GM19455 (cell line): ENCODE measurements at regions not wholly inside any gene's neighbourhood (a gene's known extent, or its start where the extent isn't known, plus 50 kb on each side); places are given as distances from the start of the nearest gene placed in this dataset.
A peak's percentile ranks its signal among the peaks of the same experiment; 100 is the strongest.

Source experiments
- ATAC-seq: cut with Tn5 transposase; IDR thresholded peaks from one replicate; pipeline ENCODE4 v1.9.1; 2021; ENCODE audit not compliant: unreplicated experiment

DNA sequence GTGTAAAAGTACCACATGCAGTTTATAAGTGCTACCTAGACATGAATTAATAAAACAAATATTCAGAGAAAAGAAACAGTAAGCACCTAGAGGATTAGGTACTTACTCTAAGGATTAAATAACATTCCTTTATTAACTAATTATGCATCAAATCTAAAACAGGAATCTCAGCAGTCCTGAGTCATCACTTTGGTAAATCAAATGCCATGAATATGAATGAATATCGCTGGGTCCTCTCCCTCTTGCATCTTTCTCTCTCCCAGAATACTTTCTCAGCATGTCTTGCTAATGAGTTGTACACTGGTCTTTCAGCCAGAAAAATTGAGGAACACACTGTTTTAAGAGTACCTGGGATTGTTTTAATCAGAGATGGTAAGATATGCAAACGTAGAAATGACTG, 225.5 kb upstream of the NFE2L3 start:
- ATAC-seq, result no peak

DNA sequence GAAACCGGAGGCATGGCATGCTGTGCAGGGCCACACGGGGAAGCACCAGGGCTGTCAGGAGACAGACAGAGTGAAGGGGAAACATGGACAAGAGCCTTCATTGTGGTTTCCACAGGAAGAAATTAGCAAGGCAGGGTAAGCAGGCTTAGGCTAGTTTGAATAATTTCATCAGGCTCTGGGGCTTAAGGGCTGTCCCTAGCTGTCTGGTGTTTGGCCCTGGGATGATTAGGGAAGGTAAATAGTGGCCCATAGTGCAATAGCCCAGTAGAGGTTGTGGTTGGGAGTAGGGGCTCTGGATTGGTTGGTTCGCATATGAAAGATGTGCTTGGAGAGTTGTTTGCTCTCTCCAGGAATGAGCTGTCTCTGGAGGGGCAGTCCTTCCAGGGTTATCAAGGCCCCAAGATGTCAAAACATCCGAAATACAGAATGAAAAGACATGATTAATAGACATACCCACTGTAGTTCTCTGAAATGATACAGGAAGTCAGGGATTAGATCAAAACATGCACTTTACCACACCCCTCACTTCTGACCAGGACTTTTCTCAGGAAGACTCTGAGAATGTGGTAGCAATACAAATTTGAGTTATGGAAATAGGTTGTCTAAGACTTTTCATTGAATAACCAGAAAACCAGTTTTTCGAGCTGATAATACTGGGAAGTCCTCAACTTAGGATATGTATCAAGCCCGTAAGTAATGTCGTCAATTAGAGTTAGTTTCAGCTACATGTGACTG, 224.9 kb upstream of the NFE2L3 start:
- no peak for ATAC-seq

DNA sequence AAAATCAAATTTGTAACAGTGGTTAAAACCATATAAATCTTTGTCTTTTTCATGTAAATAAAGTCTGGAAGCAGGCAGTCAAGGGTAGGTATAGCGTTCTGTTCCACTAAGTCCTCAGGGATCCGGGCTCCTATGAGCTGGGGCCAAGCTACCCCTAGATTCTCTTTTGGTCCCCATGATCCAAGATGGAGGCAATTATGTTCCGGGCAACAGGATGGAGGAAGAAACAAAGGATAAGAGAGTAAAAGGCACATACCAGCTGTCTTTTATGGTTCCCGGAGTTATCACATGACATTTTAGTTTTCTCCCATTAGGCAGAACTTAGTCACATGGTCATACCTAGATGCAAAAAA, 224.4 kb upstream of the NFE2L3 start:
- ATAC-seq, result no peak

DNA sequence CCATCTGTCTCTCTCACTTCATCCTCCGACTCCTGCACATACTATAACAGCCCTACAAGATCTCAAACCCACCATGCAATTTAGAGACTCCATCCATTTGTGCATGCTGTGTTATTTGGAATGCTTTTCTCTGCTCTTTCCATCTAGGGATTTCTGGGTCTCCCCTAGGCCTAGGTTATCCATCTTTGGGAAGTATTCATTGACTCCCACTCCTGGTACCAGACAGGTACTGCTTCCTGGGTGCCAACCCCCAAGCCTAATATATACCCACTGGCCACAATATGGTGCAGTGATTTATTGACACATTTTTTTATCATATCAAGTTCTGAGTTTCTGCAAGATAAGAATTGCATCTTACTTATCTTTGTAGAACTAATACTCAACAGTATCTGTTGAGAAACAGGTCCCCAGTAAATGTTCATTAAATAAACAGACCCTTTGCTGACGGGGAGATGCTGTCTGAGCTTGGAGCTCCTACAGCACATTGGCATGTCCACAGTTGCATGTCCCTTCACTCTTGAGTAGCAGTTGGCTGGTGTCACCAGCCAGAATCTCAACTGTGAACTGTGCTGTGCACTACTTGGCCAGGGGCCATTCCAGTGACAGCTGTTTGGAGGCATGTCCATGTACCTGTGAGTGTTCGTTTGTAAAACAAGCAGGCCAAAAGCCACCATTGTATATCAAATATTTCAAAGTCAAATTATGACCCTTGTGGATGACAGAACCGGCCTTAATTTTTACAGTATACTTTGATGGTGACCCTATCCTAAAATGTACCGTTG, 223.3 kb upstream of the NFE2L3 start:
- ATAC-seq, result no peak

DNA sequence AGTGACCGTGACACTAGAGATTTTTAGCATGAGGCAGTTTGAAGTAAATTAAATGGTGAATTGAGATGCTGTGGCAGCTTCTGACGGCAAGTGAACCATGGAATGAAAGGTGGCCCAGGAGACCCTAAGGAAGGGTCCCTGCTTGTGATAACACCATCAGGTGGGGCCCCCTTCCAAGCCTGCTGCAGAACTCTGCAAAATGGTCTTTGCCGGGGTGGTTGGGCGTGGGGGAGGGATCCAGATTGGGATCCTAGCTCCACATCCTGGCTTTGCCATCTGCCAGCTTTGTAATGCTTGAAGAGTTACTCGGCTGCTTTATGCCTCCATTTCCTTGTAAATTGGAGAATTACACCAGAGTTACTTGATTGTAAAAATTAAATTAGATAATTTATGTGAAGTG, 222.6 kb upstream of the NFE2L3 start:
- ATAC-seq, result no peak

DNA sequence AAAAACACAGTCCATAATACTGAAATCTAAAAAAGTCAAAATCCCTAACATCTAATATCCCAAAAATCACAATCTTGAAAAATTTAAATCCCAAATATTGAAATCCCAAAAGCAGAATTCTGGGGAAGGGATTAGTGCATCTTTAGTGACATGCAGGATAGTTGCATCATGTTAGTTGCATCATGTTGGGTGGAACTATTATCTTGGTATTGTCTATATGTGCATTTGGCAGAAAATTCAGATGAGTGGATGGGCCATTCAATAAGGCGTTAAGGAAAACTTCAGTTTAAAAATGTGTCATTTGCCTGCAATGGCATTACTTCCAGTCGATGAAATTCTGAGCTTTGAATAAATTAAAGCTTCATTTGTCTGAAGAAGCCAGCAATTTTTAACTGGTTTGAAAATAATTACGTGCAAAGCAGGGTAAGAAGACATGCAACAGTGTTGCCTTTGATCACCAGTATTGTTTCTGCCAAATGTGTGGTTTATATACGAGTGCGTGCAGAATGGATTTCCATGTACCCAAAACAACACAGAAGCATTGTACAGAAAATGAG, 221.4 kb upstream of the NFE2L3 start:
- no peak for ATAC-seq

DNA sequence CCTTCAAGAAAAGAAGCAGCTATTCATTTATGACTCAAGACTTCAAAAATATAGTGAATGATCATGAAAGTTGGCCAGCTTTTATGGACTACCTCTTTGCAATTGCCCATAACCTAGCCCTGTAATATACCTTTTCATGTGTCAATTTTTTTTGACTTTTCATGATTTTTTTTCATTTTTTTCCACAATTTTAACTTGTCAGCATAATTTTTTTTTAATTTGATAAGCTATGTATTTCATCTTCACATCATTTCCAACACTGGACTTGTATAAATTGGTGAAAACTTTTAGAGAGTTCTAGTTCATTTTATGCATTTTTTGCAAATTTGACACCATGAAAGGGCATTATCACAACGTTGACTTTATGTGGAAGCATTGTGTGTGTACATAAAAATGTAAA, 220.8 kb upstream of the NFE2L3 start:
- ATAC-seq, result no peak

DNA sequence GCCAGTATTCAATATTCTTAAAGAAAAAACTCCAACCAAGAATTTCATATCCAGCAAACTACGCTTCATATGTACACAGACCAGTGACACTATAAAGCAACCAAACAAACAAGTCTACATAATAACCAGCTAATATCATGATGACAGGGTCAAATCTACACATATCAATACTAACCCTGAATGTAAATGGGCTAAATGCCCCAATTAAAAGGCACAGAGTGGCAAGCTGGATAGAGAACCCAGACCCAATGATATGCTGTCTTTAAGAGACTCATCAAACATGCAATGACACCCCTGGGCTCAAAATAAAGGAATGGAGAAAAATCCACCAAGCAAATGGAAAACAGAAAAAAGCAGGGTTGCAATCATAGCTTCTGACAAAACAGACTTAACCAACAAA, 218.1 kb upstream of the NFE2L3 start:
- no peak for ATAC-seq

DNA sequence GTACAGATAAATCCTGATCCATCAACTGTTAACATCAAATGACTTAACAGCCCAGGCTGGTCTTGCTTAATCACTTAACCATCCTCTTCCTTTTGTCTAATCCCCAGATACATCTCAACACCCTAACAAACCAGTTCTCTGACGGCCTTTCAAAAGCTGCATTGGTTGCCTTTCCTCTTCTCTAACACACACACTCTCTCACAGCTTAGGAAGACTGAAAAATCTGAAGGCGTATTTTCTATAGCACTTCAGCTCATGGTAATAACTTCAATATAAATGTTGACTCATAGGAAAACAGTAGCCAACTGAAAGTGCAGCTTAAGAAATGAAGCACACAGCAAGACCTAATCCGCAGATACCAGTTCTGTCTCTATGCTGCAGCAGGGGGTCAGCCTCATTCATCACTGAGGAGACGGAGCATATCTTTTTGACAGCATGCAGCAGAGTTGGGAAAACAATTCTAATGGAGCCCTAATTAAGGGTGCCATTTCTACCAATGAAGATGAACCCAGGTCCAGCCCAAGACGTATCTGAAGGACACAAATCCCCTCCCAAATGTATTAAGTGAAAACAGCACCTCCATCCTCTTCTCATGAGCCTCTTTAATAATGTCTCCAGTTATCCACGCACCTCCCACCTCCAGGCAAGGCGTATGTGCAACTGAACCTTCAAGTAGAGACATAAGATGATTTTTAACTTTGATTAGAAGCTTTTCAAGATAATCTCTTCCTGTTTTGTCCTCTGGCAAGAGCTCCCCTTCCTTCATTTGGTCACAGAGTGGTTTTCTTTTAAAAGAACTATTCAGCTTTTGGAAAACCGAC, 211.7 kb upstream of the NFE2L3 start:
- no peak for ATAC-seq

DNA sequence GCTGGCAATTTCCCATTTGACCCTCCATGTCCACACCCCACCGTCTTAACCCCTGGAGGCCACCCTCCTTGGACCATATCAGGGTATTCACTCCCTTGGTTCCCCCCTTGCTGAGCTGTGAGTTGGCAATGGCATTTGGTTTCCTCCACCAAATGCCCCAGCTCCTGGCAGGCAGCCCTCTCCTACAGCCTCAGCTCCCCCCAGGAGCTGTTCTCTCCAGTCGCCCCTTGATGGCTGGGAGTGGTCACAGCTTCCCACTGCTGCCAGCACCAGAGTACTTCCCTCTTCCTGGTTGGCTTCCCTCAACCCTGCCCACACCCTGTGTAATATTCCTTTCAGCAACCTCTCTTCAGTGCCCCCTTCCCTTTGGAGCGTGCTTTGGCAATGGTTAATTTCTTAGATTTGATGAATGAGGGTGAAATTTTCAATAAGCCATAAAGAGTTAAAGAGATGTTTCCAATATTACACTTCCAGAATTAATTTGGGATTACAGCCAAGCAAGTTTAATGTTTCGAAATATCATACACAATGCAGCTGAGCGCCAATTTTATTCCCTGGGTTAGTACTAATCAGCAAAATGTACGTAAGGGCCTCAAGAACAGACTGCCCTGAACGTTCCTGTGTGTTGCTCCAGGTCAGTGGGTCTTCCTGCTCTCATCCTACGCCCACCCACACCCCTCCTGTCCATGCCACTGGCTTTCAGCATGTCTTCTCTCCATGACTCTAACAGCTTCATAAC, 207.1 kb upstream of the NFE2L3 start:
- no peak for ATAC-seq

DNA sequence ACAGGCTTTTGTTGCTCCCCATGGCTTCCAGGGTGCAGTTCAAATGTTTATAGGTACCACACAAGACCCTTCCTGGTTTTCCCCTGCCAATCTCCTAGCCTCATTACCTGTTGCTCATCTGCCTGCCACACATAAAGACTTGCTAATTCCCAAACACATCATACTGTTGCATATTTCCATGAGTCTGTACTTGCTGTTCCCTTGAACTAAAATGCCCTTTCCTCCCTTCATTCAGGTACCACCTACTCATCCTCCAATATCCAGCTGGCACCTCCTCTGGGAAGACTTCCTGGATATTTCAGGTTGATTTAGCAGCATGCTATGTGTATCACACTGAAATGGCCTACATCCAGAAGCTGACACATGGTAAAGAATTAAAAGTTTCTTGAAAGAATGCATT, 206.4 kb upstream of the NFE2L3 start:
- no peak for ATAC-seq

DNA sequence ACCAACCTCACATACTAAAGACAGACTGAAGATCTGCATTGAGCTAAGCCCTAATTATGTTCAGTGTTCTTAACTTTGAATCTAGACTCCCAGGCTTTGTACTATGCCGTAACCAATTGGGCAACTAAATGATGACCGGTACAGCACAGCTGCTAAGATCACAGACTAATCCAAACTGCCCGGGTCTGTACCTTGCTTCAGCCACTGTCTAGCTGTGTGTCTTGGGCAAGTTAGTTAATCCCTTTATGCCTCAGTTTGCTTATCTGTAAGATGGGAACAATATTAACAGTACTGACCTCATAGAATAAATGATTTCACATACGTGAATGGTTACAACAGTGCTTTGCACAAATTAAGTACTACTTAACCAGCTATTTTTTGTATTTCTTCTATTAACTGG, 205.8 kb upstream of the NFE2L3 start:
- no peak for ATAC-seq

DNA sequence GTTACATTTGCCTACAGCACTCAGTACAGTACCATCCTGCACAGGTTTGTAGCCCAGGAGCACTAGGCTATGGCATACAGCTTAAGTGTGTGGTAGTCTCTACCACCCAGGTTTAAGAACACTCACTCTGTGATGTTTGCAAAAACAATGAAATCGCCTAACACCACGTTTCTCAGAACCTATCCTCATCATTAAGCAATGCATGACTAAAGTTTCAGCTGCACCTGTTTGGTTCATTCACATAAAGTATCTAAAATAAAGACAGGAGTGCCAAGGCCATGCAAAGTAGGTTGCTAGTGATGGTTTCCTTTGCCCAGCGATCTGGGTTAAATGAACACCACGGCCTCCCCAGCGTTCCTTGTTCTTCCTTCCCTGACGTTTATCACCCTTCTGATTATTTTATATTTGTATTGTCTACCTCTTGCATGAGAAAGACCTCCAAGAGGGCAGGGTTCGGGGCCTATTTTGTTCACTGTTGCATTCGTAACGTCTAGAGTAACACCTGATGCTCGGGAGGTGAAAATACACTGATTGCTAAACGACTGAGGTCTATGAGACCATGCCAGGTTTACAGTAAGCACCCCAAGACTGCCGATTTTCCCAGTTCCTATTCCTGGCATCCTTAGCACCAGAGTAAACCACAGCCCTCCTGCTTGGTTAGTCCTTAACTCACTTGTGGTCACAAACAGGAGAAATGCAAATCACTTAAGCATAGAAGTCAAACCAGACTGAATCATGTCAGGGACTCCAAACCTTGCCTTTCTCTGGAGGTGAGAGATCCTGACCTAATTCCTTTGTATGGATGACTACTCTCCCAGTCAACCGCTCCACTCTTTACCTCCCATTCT, 204.1 kb upstream of the NFE2L3 start:
- no peak for ATAC-seq

DNA sequence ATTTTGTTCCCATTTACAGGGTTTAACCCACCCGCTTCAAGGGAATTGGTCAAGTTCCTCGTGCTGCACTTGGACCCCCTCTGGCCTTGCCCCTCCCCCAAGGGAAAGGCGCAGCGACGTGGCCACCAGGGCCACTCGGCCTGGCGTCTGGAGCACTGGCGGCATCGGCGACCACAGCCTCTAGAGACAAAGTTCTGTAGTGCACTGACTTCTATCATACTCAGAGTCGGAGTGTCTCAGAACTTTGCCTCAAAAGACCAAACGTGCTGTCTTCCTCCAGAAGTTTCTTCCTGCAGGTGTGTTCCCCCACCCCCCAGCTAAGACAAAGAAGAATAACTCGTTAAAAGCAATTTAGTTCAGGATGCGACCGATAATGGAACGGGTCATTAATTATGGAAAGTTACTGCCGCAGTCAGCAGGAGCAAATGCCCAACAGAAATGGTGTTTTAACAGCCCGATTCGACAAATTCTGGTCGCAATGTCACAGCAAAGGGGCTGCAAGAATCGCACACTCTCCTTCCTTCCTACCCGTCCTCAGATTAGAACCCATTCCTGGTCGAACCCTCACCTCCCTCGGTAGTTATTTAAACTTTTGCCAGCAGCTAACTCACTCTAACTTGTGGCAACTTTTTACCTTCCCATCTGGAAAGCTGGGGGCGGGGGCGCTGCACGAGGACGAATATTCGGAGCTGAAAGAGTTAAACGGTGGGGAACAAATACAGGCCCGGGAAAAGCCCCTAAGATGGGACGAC, 202.1 kb upstream of the NFE2L3 start:
- ATAC-seq, result no peak

DNA sequence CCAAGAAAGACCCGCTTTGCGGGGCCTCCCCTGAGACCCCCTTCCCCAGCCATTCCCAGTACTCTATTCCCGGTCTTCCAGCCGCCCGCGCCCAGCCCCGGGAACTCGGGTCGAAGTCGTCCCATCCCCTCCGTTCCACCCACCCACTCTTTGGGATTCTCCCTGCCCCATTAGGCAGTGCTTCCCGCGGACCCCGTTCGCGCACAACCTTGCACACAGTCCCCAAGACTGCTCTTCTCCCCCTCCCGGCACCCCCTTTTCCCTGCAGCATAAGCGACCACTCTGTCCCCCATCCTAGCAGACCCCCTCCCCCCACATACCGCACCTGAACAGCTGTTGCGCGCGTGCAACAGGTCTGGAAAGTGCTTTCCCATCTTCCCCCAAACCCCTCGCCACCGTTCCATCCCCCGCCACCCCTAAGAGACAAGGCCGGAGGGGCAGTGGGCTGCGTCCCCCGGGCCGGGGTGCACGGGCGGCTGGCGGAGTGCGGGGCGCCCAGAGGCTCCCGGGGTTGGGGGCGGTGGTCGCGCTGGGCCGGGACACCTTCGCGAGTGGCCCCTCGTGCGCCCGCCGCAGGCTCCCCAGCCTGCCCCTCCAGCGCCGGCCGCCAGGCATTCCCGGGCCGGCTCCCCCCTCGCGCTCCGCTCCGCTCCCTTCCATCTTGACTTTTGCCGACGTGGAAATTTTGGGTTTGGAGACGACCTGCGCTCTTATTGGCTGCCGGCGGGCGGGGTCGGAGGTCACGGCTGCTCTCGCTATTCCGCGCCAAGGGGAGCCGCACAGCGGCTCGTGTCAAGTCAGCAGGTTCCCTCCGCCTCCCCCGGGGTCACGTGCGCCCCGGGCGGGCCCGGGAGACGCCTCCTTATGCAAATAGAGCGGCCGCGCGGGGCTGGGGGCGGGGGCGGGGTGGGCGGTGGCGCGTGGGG, 201.2 kb upstream of the NFE2L3 start:
- peak; percentile 79 for ATAC-seq

DNA sequence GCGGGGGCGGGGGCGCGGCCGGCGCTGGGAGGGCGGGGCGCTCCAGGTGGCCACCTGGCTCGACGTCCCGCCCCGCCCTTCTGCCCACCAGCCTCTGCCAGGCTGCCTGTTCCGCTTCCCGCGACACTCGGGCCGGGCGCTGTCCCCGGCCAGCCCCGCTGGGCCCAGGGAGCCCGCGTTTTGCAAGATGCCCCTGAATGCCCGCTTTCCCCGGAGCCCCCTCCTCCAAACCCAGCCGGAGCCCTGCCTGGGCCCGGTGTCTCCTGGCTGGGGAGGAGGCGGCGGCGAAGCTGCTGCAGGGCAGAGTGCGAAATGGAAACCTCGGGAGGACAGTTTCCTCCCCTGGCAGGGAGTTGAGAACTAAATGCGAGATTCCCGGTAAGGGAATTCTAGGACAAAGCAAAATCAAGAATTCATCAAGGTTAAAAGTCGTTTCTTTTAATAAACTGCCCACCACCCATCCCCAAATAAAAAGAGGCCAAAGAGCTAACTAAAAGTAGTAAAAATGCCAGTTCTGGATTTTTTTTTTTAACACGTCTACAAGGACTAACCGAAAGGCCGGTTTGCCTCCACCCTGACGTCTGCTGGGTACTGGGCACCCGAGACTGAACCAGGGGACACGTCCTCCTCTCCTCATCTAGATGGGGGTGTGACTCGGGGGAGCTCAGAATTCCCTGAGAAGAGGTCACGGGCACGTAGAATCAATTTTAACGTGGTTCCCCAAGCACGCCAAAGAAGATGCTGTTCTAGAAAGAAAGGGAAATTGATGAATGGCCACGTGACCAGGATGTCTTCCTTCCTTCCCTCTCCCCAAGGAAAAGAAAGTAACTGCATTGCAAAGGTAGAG, 200.4 kb upstream of the NFE2L3 start:
- peak; percentile 46 for ATAC-seq
